WTC11 (cell line): ENCODE measurements at regions not wholly inside any gene's neighbourhood (a gene's known extent, or its start where the extent isn't known, plus 50 kb on each side); places are given as distances from the start of the nearest gene placed in this dataset.

Experiments used
- ATAC-seq: fragments of 200-7000 bp; cut with Tn5 transposase; 2 replicates; pipeline ENCODE4 v1.10.0; 2021; ENCODE audit warnings: mild to moderate bottlenecking, moderate library complexity
- CTCF ChIA-PET: fragments of 300-600 bp; sonication (Branson Sonifier 250); formaldehyde crosslinking; loops from one replicate; lab custom pipeline; 2021; ENCODE audit warnings: antibody characterized with exemption; lab: Charles Lee
- POLR2A ChIA-PET: fragments of 350-600 bp; sonication (Branson Sonifier 250); formaldehyde crosslinking; loops from one replicate; lab custom pipeline; 2021; ENCODE audit warnings: antibody characterized with exemption; lab: Charles Lee
- DNase-seq: peaks from one replicate; pipeline ENCODE4 v3.0.0; 2021; ENCODE audit warnings: low spot score
- H3K27ac Mint-ChIP-seq: 2 replicates; pipeline ENCODE4 v1.8.0; 2021; ENCODE audit warnings: mixed read lengths
- H3K27me3 Mint-ChIP-seq: 2 replicates; pipeline ENCODE4 v1.8.0; 2021; ENCODE audit warnings: low read depth, mild to moderate bottlenecking, moderate library complexity, mixed read lengths
- H3K36me3 Mint-ChIP-seq: 2 replicates; pipeline ENCODE4 v1.8.0; 2021; ENCODE audit warnings: mixed read lengths
- H3K4me1 Mint-ChIP-seq: 2 replicates; pipeline ENCODE4 v1.8.0; 2022; ENCODE audit warnings: mixed read lengths
- H3K4me3 Mint-ChIP-seq: 2 replicates; pipeline ENCODE4 v1.8.0; 2021; ENCODE audit warnings: mild to moderate bottlenecking, moderate library complexity, mixed read lengths
- H3K9me3 Mint-ChIP-seq: 2 replicates; pipeline ENCODE4 v1.8.0; 2021; ENCODE audit warnings: mixed read lengths
- ATF6 ChIP-seq: sonication (generic); formaldehyde crosslinking; IDR thresholded peaks from 2 replicates; pipeline ENCODE4 v1.8.1; 2023; ENCODE audit warnings: mild to moderate bottlenecking, missing genetic modification reagents
- CREM ChIP-seq: sonication (generic); formaldehyde crosslinking; IDR thresholded peaks from 2 replicates; pipeline ENCODE4 v1.8.1; 2022; ENCODE audit warnings: mild to moderate bottlenecking, missing genetic modification reagents, moderate library complexity
- CTCF ChIP-seq: fragments of 200-600 bp; IDR thresholded peaks from 2 replicates; pipeline ENCODE4 v1.8.0; 2022; ENCODE audit warnings: antibody characterized with exemption
- JAZF1 ChIP-seq: fragments of 250-450 bp; sonication (Bioruptor Pico); IDR thresholded peaks from 2 replicates; pipeline ENCODE4 v1.9.0; 2021; ENCODE audit warnings: moderate library complexity, mild to moderate bottlenecking, inconsistent platforms
- MXD4 ChIP-seq: fragments of 250-450 bp; sonication (Bioruptor Pico); IDR thresholded peaks from 2 replicates; pipeline ENCODE4 v1.8.0; 2021; ENCODE audit warnings: mild to moderate bottlenecking, moderate library complexity, borderline replicate concordance
- NFATC4 ChIP-seq: fragments of 250-450 bp; sonication (Bioruptor Pico); IDR thresholded peaks from 2 replicates; pipeline ENCODE4 v1.9.0; 2021; ENCODE audit warnings: mild to moderate bottlenecking
- NR3C1 ChIP-seq: sonication (generic); formaldehyde crosslinking; conservative IDR thresholded peaks from 2 replicates; pipeline ENCODE4 v1.8.1; 2023; ENCODE audit warnings: low read depth, mild to moderate bottlenecking, missing genetic modification reagents
- PRRX2 ChIP-seq: fragments of 250-450 bp; sonication (Bioruptor Pico); IDR thresholded peaks from 2 replicates; pipeline ENCODE4 v1.8.0; 2021; ENCODE audit warnings: mild to moderate bottlenecking
- SMAD3 ChIP-seq: sonication (generic); formaldehyde crosslinking; IDR thresholded peaks from 2 replicates; pipeline ENCODE4 v1.8.0; 2022; ENCODE audit warnings: missing genetic modification reagents, mild to moderate bottlenecking, borderline replicate concordance
- SOX15 ChIP-seq: fragments of 250-450 bp; sonication (Bioruptor Pico); IDR thresholded peaks from 2 replicates; pipeline ENCODE4 v1.9.0; 2021; ENCODE audit warnings: mild to moderate bottlenecking
- STAT6 ChIP-seq: sonication (generic); formaldehyde crosslinking; conservative IDR thresholded peaks from 2 replicates; pipeline ENCODE4 v1.8.1; 2023; ENCODE audit warnings: mild to moderate bottlenecking, low read depth, missing genetic modification reagents, moderate library complexity
- ZBTB21 ChIP-seq: sonication (generic); formaldehyde crosslinking; IDR thresholded peaks from 2 replicates; pipeline ENCODE4 v1.8.1; 2023; ENCODE audit warnings: mild to moderate bottlenecking, missing genetic modification reagents, borderline replicate concordance
- ZNF138 ChIP-seq: sonication (generic); formaldehyde crosslinking; conservative IDR thresholded peaks from 2 replicates; pipeline ENCODE4 v1.8.1; 2022; ENCODE audit warnings: mild to moderate bottlenecking, moderate library complexity, missing genetic modification reagents
- ZNF219 ChIP-seq: sonication (generic); formaldehyde crosslinking; IDR thresholded peaks from 2 replicates; pipeline ENCODE4 v1.8.0; 2023; ENCODE audit warnings: missing genetic modification reagents, mild to moderate bottlenecking, borderline replicate concordance
- ZNF317 ChIP-seq: sonication (generic); formaldehyde crosslinking; IDR thresholded peaks from 2 replicates; pipeline ENCODE4 v1.8.1; 2023; ENCODE audit warnings: low read depth, mild to moderate bottlenecking, moderate library complexity, missing genetic modification reagents, borderline replicate concordance
- ZNF396 ChIP-seq: fragments of 250-450 bp; sonication (Bioruptor Pico); IDR thresholded peaks from 2 replicates; pipeline ENCODE4 v1.8.0; 2021; ENCODE audit warnings: mild to moderate bottlenecking, moderate library complexity, borderline replicate concordance
- TF ChIP-seq, protein P1 (sequence below): sonication (generic); formaldehyde crosslinking; IDR thresholded peaks from 2 replicates; pipeline ENCODE4 v1.8.0; 2023; ENCODE audit warnings: missing genetic modification reagents, mild to moderate bottlenecking, borderline replicate concordance

- no peak for TF ChIP-seq JAZF1
- TF ChIP-seq PRRX2: no peak
Measured at GRCh38 chr6:139485742-139486475, 111.5 kb upstream of the CITED2 start (continued).

GRCh38 chr6:139485185-139485584, 110.7 kb upstream of the CITED2 start:
- Mint-ChIP-seq H3K36me3 (no peaks in the 10 kb centered on the region), H3K27ac (no peak overlapping the region), H3K4me1 (peaks cover 40% of the 10 kb centered on the region), H3K9me3 (no peaks in the 10 kb centered on the region), H3K4me3 (no peak overlapping the region), H3K27me3 (no peaks in the 10 kb centered on the region; the same call in 1 of the 2 replicates)
- TF ChIP-seq ATF6 (CRISPR knock-in tag) (no peak), SMAD3 (CRISPR knock-in tag) (no peak), ZNF396 (CRISPR knock-in tag) (no peak), JAZF1 (no peak), ZBTB21 (CRISPR knock-in tag) (no peak), ZNF219 (CRISPR knock-in tag) (no peak), SOX15 (no peak), NFATC4 (no peak), STAT6 (CRISPR knock-in tag) (no peak), NR3C1 (CRISPR knock-in tag) (no peak), CTCF (no peak), CREM (CRISPR knock-in tag) (no peak), MXD4 (CRISPR knock-in tag) (no peak), ZNF317 (CRISPR knock-in tag) (no peak), ZNF138 (CRISPR knock-in tag) (no peak)
- TF ChIP-seq, protein P1, sequence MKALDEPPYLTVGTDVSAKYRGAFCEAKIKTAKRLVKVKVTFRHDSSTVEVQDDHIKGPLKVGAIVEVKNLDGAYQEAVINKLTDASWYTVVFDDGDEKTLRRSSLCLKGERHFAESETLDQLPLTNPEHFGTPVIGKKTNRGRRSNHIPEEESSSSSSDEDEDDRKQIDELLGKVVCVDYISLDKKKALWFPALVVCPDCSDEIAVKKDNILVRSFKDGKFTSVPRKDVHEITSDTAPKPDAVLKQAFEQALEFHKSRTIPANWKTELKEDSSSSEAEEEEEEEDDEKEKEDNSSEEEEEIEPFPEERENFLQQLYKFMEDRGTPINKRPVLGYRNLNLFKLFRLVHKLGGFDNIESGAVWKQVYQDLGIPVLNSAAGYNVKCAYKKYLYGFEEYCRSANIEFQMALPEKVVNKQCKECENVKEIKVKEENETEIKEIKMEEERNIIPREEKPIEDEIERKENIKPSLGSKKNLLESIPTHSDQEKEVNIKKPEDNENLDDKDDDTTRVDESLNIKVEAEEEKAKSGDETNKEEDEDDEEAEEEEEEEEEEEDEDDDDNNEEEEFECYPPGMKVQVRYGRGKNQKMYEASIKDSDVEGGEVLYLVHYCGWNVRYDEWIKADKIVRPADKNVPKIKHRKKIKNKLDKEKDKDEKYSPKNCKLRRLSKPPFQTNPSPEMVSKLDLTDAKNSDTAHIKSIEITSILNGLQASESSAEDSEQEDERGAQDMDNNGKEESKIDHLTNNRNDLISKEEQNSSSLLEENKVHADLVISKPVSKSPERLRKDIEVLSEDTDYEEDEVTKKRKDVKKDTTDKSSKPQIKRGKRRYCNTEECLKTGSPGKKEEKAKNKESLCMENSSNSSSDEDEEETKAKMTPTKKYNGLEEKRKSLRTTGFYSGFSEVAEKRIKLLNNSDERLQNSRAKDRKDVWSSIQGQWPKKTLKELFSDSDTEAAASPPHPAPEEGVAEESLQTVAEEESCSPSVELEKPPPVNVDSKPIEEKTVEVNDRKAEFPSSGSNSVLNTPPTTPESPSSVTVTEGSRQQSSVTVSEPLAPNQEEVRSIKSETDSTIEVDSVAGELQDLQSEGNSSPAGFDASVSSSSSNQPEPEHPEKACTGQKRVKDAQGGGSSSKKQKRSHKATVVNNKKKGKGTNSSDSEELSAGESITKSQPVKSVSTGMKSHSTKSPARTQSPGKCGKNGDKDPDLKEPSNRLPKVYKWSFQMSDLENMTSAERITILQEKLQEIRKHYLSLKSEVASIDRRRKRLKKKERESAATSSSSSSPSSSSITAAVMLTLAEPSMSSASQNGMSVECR (CRISPR knock-in tag): no peak
- DNase-seq: no peak
- ChIA-PET CTCF (no interaction called here), POLR2A (no interaction called here)
- no peak for ATAC-seq
